BJ (cell line): ENCODE measurements at regions not wholly inside any gene's neighbourhood (a gene's known extent, or its start where the extent isn't known, plus 50 kb on each side); places are given as distances from the start of the nearest gene placed in this dataset.

ENCODE experiments used
- CTCF ChIA-PET: fragments of 350-600 bp; formaldehyde crosslinking; extraction: SDS; loops from one replicate; lab custom pipeline; 2021; ENCODE audit warnings: antibody characterized with exemption, inconsistent platforms; lab: Yijun Ruan, JAX
- POLR2A ChIA-PET: fragments of 300-600 bp; sonication (Branson Sonifier 250); formaldehyde crosslinking; extraction: SDS; loops from one replicate; lab custom pipeline; 2021; ENCODE audit warnings: antibody characterized with exemption; lab: Charles Lee
- DNase-seq: peaks from one replicate; pipeline ENCODE4 v3.0.0-alpha.2; 2011; ENCODE audit warnings: low read depth
- H3K27me3 ChIP-seq: 2 replicates; pipeline ENCODE4 v1.6.0; 2011; ENCODE audit warnings: low read length; ENCODE audit not compliant: control insufficient read depth, insufficient read depth
- H3K36me3 ChIP-seq: 2 replicates; pipeline ENCODE4 v1.5.1; 2011; ENCODE audit warnings: low read length; ENCODE audit not compliant: control insufficient read depth, insufficient read depth
- H3K4me3 ChIP-seq: 2 replicates; pipeline ENCODE4 v1.5.1; 2011; ENCODE audit warnings: low read depth, mild to moderate bottlenecking, control low read depth, low read length
- TF ChIP-seq, protein P1 (sequence below): IDR thresholded peaks from 2 replicates; pipeline ENCODE4 v1.5.1; 2011; ENCODE audit warnings: low read depth, mild to moderate bottlenecking, control low read depth, inconsistent platforms, low read length, moderate library complexity; ENCODE audit not compliant: insufficient read depth

DNA sequence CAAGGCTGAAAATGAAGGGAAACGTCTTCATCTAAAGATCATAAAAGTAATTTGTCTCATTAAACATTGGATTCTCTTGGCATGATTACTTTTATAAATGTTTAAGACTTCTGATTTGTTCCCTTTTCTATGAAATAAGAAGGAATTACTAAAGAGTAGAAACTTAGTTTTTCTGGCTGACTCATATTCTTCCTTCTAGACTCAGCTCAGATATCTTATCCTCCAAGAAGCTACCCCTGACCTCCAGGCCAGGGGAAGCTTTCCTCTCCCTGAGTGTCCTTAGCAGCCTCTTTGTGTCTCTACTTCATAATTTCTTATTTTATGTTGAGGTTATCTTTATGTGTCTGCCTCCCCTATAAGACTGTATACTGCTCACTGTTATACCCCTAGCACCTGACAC is 291.9 kb upstream of the STT3B start:
- ChIA-PET CTCF (interaction anchor here (0.6 to 2.2 kb wide), 2 partner anchors 9 to 26 kb away, joined by 3 to 5 read pairs; no protein-coding TSS in a partner anchor), POLR2A (no interaction called here)
- no peak for DNase-seq
- Histone ChIP-seq H3K4me3 (no peak overlapping the region), H3K27me3 (peaks cover 4% of the 10 kb centered on the region), H3K36me3 (no peaks in the 10 kb centered on the region)
- TF ChIP-seq, protein P1, sequence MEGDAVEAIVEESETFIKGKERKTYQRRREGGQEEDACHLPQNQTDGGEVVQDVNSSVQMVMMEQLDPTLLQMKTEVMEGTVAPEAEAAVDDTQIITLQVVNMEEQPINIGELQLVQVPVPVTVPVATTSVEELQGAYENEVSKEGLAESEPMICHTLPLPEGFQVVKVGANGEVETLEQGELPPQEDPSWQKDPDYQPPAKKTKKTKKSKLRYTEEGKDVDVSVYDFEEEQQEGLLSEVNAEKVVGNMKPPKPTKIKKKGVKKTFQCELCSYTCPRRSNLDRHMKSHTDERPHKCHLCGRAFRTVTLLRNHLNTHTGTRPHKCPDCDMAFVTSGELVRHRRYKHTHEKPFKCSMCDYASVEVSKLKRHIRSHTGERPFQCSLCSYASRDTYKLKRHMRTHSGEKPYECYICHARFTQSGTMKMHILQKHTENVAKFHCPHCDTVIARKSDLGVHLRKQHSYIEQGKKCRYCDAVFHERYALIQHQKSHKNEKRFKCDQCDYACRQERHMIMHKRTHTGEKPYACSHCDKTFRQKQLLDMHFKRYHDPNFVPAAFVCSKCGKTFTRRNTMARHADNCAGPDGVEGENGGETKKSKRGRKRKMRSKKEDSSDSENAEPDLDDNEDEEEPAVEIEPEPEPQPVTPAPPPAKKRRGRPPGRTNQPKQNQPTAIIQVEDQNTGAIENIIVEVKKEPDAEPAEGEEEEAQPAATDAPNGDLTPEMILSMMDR: no peak

DNA sequence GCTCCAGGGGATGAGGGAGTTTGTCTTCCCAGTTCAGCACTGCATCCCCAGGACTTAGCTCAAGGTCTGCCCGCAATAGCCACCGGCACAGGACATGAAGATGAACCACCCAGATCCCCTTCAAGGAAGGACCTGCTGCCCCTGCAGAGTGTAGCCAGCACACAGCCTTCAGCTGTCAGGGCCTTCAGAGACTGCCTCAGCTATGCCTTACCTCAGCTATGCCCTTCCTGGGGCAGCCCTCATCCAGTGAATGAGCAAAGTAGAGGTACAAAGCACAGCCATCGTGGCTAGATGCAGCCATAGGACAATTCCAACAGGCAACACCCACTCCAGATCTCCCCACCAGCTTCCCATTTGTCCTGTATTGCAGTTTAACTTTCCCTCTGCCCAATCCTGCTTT is 291.2 kb upstream of the STT3B start:
- no peak for DNase-seq
- Histone ChIP-seq H3K4me3 (no peak overlapping the region), H3K36me3 (no peaks in the 10 kb centered on the region), H3K27me3 (peaks cover 2% of the 10 kb centered on the region; the same call in 1 of the 2 replicates)
- ChIA-PET CTCF (interaction anchor here (0.6 to 2.2 kb wide), 3 partner anchors 9 to 25 kb away, joined by 3 to 5 read pairs (median 5); no protein-coding TSS in a partner anchor), POLR2A (no interaction called here)
- TF ChIP-seq, protein P1: no peak

DNA sequence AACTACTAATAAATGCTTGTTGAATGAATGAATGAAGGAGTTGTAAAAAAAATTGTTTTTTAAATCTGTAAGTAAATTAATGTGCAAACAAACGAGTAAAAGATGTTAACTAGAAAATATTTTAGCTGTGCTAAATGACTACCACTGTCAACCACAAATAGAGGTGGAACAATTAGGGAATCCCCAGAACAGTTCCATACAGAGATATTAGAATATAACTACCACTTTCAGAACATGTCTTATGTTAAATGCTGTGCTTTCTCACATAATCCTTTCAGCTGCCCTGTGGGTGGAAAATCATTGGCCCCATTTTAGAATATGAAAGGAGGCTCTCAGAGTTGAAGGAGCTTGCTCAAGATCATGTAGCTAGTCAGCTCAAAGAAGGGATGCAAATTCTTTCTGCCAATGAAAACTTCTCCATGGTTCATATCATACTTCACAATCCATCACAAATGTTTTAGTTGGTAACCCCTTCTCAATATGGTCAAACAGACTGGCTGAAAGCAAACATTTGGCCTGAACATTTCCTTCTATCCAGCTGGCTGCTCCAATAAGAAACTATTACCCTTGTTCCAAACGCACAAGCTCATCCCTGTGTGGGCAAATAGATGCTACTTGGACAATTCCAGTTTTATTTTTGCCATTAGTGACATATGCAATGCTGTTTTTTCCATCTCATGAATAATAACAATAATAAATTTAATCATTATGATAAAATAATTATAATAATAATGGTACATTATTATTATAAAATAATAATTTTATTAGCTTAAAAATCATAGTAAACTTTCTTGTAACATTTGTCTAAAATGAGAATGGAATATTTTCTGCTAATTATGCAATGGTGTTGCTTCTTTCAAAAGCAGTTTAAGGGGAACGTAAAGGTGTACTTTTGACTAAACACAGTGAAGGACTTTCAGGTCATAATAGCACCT is 290.4 kb upstream of the STT3B start:
- no peak overlapping the region for H3K4me3 ChIP-seq
- H3K36me3 ChIP-seq: no peaks in the 10 kb centered on the region
- TF ChIP-seq, protein P1: no peak
- no peak for DNase-seq
- peaks cover 2% of the 10 kb centered on the region; the same call in 1 of the 2 replicates for H3K27me3 ChIP-seq
- POLR2A ChIA-PET: no interaction called here
- CTCF ChIA-PET: interaction anchor here (1.3 to 2.2 kb wide), 2 partner anchors 10 to 15 kb away, joined by 5 read pairs; no protein-coding TSS in a partner anchor

DNA sequence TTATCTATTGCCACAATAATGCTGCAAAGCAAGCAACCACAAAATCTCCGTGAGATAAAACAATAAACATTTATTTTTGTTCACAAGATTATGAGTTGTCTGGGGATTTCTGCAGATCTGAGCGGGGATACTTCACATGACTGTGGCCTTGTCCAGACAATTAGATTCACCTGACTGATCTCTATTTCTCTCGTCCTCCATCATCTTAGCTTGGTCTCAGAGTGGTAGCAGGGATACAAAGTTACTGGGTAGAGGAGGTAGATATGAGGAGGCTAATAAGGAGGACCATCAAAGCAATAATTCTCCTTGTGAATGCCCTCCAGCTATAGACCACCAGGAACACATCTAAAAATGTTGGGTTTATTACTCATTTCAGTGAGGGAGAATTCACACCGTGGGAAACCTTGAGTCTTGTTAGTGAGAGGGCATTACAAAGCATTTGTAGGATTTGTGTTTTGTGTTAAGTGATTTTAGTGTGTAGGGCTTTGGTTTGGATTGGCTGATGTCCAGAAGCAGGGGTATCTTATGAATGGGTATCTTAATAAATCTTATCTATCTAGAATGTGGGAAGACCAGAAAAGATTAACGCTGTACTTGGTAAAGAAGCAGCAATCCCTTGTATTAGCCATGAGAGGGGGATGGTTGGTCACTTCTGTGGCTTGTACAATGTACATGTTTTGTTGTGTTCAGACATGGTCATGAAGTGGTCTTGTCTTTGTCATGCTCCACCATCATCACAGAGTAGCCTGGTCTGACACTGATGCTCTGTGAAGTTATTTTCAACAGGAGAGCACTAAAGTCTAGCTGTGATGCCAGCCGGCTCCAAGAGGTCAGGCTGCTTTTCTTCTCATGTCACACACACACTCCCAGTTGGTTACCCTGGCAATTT is 287.6 kb upstream of the STT3B start:
- CTCF ChIA-PET: interaction anchor here (0.7 kb wide), 1 partner anchor 1943 kb away, joined by 4 read pairs; no protein-coding TSS in a partner anchor
- DNase-seq: no peak
- POLR2A ChIA-PET: no interaction called here
- H3K4me3 ChIP-seq: no peak overlapping the region
- TF ChIP-seq, protein P1: no peak
- H3K36me3 ChIP-seq: no peaks in the 10 kb centered on the region
- no peaks in the 10 kb centered on the region for H3K27me3 ChIP-seq
